Neural cell (in vitro differentiated cells): ENCODE measurements at regions not wholly inside any gene's neighbourhood (a gene's known extent, or its start where the extent isn't known, plus 50 kb on each side); places are given as distances from the start of the nearest gene placed in this dataset.
"Not testable (repeated sequence)": the region's sequence is repeated elsewhere in the genome, so short reads cannot be mapped to it uniquely, and the experiment has no call there.

Source experiments
- H2AFZ ChIP-seq: fragments of 200-600, 300-800 bp; sonication (generic), shearing (Covaris generic); 2 replicates; pipeline ENCODE4 v1.6.0; 2014; ENCODE audit warnings: low read depth, mild to moderate bottlenecking, antibody characterized with exemption, low read length, moderate library complexity
- H3F3A ChIP-seq: fragments of 200-600 bp; shearing (Covaris generic); 2 replicates; pipeline ENCODE4 v1.6.1; 2016; ENCODE audit warnings: mild to moderate bottlenecking, moderate library complexity, mixed read lengths, antibody characterized with exemption, low read length; ENCODE audit not compliant: insufficient read depth, poor library complexity, severe bottlenecking
- H3K27ac ChIP-seq: fragments of 200-600, 300-800 bp; sonication (generic), shearing (Covaris generic); 2 replicates; pipeline ENCODE4 v1.5.1; 2014; ENCODE audit warnings: mild to moderate bottlenecking, low read length, moderate library complexity
- H3K27me3 ChIP-seq: fragments of 300-800, 200-600 bp; sonication (generic), shearing (Covaris generic); 2 replicates; pipeline ENCODE4 v1.6.0; 2014; ENCODE audit warnings: mild to moderate bottlenecking, low read depth, low read length, moderate library complexity; ENCODE audit not compliant: insufficient read depth
- H3K36me3 ChIP-seq: fragments of 300-800, 200-600 bp; sonication (generic), shearing (Covaris generic); 2 replicates; pipeline ENCODE4 v1.5.1; 2014; ENCODE audit warnings: mild to moderate bottlenecking, antibody characterized with exemption, low read length, moderate library complexity; ENCODE audit not compliant: insufficient read depth
- H3K4me2 ChIP-seq: fragments of 300-800, 200-600 bp; sonication (generic), shearing (Covaris generic); 2 replicates; pipeline ENCODE4 v1.6.0; 2014; ENCODE audit warnings: mild to moderate bottlenecking, low read length
- H3K4me3 ChIP-seq: fragments of 300-800, 200-600 bp; sonication (generic), shearing (Covaris generic); 2 replicates; pipeline ENCODE4 v1.5.1; 2014; ENCODE audit warnings: mild to moderate bottlenecking, low read length, moderate library complexity
- H3K79me2 ChIP-seq: fragments of 200-600 bp; shearing (Covaris generic); replicated peaks from 2 replicates; pipeline ENCODE4 v1.6.0; 2014; ENCODE audit warnings: mild to moderate bottlenecking, low read length, moderate library complexity; ENCODE audit not compliant: insufficient read depth
- H3K9ac ChIP-seq: fragments of 300-800, 200-600 bp; sonication (generic), shearing (Covaris generic); 2 replicates; pipeline ENCODE4 v1.6.1; 2016; ENCODE audit warnings: mild to moderate bottlenecking, low read length, mixed read lengths
- H3K9me2 ChIP-seq: fragments of 200-600 bp; shearing (Covaris generic); 2 replicates; pipeline ENCODE4 v1.6.1; 2016; ENCODE audit warnings: mild to moderate bottlenecking, low read length, mixed read lengths; ENCODE audit not compliant: insufficient read depth
- H3K9me3 ChIP-seq: fragments of 200-600, 300-800 bp; sonication (generic), shearing (Covaris generic); 2 replicates; pipeline ENCODE4 v1.6.1; 2016; ENCODE audit warnings: mild to moderate bottlenecking, mixed run types, low read length, moderate library complexity, mixed read lengths
- H4K20me1 ChIP-seq: fragments of 200-600 bp; shearing (Covaris generic); 2 replicates; pipeline ENCODE4 v1.6.1; 2016; ENCODE audit warnings: mild to moderate bottlenecking, mixed run types; ENCODE audit not compliant: insufficient read depth
- EP300 ChIP-seq: fragments of 450-650 bp; conservative IDR thresholded peaks from 2 replicates; pipeline ENCODE4 v1.6.1; 2014; ENCODE audit warnings: antibody characterized with exemption, mild to moderate bottlenecking, moderate library complexity; ENCODE audit not compliant: poor library complexity, severe bottlenecking
- EZH2 ChIP-seq: fragments of 200-600, 300-800 bp; shearing (Covaris generic), sonication (generic); IDR thresholded peaks from 2 replicates; pipeline ENCODE4 v1.6.1; 2014; ENCODE audit warnings: antibody characterized with exemption, low read length, borderline replicate concordance, mild to moderate bottlenecking; ENCODE audit not compliant: insufficient read depth, poor library complexity, severe bottlenecking
- MXI1 ChIP-seq: fragments of 450-650 bp; conservative IDR thresholded peaks from 2 replicates; pipeline ENCODE4 v1.6.1; 2014; ENCODE audit warnings: antibody characterized with exemption, mild to moderate bottlenecking; ENCODE audit not compliant: poor library complexity, severe bottlenecking
- POLR2AphosphoS5 ChIP-seq: IDR thresholded peaks from 2 replicates; pipeline ENCODE4 v1.6.1; 2012
- RAD21 ChIP-seq: fragments of 450-650 bp; conservative IDR thresholded peaks from 2 replicates; pipeline ENCODE4 v1.6.1; 2014; ENCODE audit warnings: antibody characterized with exemption, mild to moderate bottlenecking, moderate library complexity
- SMC3 ChIP-seq: fragments of 450-650 bp; conservative IDR thresholded peaks from 2 replicates; pipeline ENCODE4 v1.6.1; 2014; ENCODE audit warnings: antibody characterized with exemption, mild to moderate bottlenecking, moderate library complexity; ENCODE audit not compliant: poor library complexity
- TF ChIP-seq, protein P1 (sequence below): fragments of 450-650 bp; IDR thresholded peaks from 2 replicates; pipeline ENCODE4 v1.5.1; 2014; ENCODE audit warnings: antibody characterized with exemption, mild to moderate bottlenecking, moderate library complexity; ENCODE audit not compliant: poor library complexity, severe bottlenecking
- TF ChIP-seq, protein P2 (sequence below): IDR thresholded peaks from 2 replicates; pipeline ENCODE4 v1.6.1; 2012; ENCODE audit warnings: borderline replicate concordance

GRCh38 chr3:139189943-139190342, 145.3 kb upstream of the PRR23C start:
- Histone ChIP-seq H3K27ac (no peak overlapping the region), H3K9me2 (no peaks in the 10 kb centered on the region), H4K20me1 (no peaks in the 10 kb centered on the region), H3K4me2 (no peak overlapping the region), H3F3A (no peaks in the 10 kb centered on the region), H3K27me3 (no peaks in the 10 kb centered on the region), H3K9ac (no peak overlapping the region), H3K9me3 (no peaks in the 10 kb centered on the region), H2AFZ (no peak overlapping the region), H3K36me3 (no peaks in the 10 kb centered on the region), H3K79me2 (no peaks in the 10 kb centered on the region), H3K4me3 (no peak overlapping the region)
- no peak for TF ChIP-seq RAD21
- no peak for TF ChIP-seq POLR2AphosphoS5
- TF ChIP-seq SMC3: no peak
- TF ChIP-seq EZH2: no peak
- TF ChIP-seq, protein P1, sequence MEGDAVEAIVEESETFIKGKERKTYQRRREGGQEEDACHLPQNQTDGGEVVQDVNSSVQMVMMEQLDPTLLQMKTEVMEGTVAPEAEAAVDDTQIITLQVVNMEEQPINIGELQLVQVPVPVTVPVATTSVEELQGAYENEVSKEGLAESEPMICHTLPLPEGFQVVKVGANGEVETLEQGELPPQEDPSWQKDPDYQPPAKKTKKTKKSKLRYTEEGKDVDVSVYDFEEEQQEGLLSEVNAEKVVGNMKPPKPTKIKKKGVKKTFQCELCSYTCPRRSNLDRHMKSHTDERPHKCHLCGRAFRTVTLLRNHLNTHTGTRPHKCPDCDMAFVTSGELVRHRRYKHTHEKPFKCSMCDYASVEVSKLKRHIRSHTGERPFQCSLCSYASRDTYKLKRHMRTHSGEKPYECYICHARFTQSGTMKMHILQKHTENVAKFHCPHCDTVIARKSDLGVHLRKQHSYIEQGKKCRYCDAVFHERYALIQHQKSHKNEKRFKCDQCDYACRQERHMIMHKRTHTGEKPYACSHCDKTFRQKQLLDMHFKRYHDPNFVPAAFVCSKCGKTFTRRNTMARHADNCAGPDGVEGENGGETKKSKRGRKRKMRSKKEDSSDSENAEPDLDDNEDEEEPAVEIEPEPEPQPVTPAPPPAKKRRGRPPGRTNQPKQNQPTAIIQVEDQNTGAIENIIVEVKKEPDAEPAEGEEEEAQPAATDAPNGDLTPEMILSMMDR: no peak

DNA sequence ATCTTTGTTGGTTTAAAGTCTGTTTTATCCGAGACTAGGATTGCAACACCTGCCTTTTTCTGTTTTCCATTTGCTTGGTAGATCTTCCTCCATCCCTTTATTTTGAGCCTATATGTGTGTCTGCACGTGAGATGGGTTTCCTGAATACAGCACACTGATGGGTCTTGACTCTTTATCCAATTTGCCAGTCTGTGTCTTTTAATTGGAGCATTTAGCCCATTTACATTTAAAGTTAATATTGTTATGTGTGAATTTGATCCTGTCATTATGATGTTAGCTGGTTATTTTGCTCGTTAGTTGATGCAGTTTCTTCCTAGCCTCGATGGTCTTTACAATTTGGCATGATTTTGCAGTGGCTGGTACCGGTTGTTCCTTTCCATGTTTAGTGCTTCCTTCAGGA, 149.4 kb upstream of the MRPS22 start:
- not testable (repeated sequence) for H3F3A ChIP-seq, H3K9me2 ChIP-seq, H3K9ac ChIP-seq, H3K4me2 ChIP-seq, H4K20me1 ChIP-seq, H3K79me2 ChIP-seq, H2AFZ ChIP-seq, H3K4me3 ChIP-seq, H3K27me3 ChIP-seq, H3K36me3 ChIP-seq, H3K9me3 ChIP-seq, H3K27ac ChIP-seq

- not testable (repeated sequence) for H3K9ac ChIP-seq, H3K27me3 ChIP-seq, H3K9me2 ChIP-seq, H3F3A ChIP-seq, H3K4me2 ChIP-seq, H3K4me3 ChIP-seq, H2AFZ ChIP-seq, H3K27ac ChIP-seq, H3K36me3 ChIP-seq, H3K79me2 ChIP-seq, H4K20me1 ChIP-seq, H3K9me3 ChIP-seq
These were observed 147.7 kb upstream of the MRPS22 start for GRCh38 chr3:139196146-139196545.

- H3K36me3 ChIP-seq: no peaks in the 10 kb centered on the region
- H3K9me3 ChIP-seq: no peaks in the 10 kb centered on the region
- no peaks in the 10 kb centered on the region for H3K79me2 ChIP-seq
- H4K20me1 ChIP-seq: no peaks in the 10 kb centered on the region
- no peak overlapping the region for H3K9ac ChIP-seq
- H2AFZ ChIP-seq: no peak overlapping the region
- TF ChIP-seq MXI1: no peak
- no peak for TF ChIP-seq RAD21
- no peak for TF ChIP-seq POLR2AphosphoS5
- TF ChIP-seq SMC3: no peak
- TF ChIP-seq EP300: no peak
- TF ChIP-seq, protein P2, sequence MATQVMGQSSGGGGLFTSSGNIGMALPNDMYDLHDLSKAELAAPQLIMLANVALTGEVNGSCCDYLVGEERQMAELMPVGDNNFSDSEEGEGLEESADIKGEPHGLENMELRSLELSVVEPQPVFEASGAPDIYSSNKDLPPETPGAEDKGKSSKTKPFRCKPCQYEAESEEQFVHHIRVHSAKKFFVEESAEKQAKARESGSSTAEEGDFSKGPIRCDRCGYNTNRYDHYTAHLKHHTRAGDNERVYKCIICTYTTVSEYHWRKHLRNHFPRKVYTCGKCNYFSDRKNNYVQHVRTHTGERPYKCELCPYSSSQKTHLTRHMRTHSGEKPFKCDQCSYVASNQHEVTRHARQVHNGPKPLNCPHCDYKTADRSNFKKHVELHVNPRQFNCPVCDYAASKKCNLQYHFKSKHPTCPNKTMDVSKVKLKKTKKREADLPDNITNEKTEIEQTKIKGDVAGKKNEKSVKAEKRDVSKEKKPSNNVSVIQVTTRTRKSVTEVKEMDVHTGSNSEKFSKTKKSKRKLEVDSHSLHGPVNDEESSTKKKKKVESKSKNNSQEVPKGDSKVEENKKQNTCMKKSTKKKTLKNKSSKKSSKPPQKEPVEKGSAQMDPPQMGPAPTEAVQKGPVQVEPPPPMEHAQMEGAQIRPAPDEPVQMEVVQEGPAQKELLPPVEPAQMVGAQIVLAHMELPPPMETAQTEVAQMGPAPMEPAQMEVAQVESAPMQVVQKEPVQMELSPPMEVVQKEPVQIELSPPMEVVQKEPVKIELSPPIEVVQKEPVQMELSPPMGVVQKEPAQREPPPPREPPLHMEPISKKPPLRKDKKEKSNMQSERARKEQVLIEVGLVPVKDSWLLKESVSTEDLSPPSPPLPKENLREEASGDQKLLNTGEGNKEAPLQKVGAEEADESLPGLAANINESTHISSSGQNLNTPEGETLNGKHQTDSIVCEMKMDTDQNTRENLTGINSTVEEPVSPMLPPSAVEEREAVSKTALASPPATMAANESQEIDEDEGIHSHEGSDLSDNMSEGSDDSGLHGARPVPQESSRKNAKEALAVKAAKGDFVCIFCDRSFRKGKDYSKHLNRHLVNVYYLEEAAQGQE: no peak
- TF ChIP-seq EZH2: no peak
- TF ChIP-seq, protein P1: no peak
- H3K4me2 ChIP-seq: no peak overlapping the region
- H3K9me2 ChIP-seq: no peaks in the 10 kb centered on the region
- no peak overlapping the region for H3K27ac ChIP-seq
- H3F3A ChIP-seq: no peaks in the 10 kb centered on the region
- no peak overlapping the region for H3K4me3 ChIP-seq
- no peaks in the 10 kb centered on the region for H3K27me3 ChIP-seq
These were observed 146.6 kb upstream of the MRPS22 start for GRCh38 chr3:139197251-139197650.
